Gastrocnemius medialis (tissue), 4 donors: ENCODE measurements at regions not wholly inside any gene's neighbourhood (a gene's known extent, or its start where the extent isn't known, plus 50 kb on each side); places are given as distances from the start of the nearest gene placed in this dataset.

Experiments used
- POLR2A ChIP-seq, 2 donors: fragments of 450-650 bp; IDR thresholded peaks; one replicate each; pipeline ENCODE4 v1.6.1; 2017; ENCODE audit warnings: antibody characterized with exemption in 2 of 2, mild to moderate bottlenecking in 2 of 2, moderate library complexity in 2 of 2
- TF ChIP-seq, protein P1 (sequence below), 5 experiments: fragments of 450-650 bp in 3 of 5; fragments of 200-600 bp in 2 of 5; sonication (generic) in 2 of 5; IDR thresholded peaks in 4 of 5; conservative IDR thresholded peaks in 1 of 5; 1 replicate in 4 of 5; 2 replicates in 1 of 5; pipeline ENCODE4 v1.5.1; 2016 to 2019; ENCODE audit warnings: antibody characterized with exemption in 5 of 5, mild to moderate bottlenecking in 3 of 5, moderate library complexity in 3 of 5

GRCh38 chr22:47400701-47401591 is 638.5 kb downstream of the TBC1D22A start:
- TF ChIP-seq, protein P1, sequence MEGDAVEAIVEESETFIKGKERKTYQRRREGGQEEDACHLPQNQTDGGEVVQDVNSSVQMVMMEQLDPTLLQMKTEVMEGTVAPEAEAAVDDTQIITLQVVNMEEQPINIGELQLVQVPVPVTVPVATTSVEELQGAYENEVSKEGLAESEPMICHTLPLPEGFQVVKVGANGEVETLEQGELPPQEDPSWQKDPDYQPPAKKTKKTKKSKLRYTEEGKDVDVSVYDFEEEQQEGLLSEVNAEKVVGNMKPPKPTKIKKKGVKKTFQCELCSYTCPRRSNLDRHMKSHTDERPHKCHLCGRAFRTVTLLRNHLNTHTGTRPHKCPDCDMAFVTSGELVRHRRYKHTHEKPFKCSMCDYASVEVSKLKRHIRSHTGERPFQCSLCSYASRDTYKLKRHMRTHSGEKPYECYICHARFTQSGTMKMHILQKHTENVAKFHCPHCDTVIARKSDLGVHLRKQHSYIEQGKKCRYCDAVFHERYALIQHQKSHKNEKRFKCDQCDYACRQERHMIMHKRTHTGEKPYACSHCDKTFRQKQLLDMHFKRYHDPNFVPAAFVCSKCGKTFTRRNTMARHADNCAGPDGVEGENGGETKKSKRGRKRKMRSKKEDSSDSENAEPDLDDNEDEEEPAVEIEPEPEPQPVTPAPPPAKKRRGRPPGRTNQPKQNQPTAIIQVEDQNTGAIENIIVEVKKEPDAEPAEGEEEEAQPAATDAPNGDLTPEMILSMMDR (IDR thresholded peaks at IDR 0.05 in 4 of 5, conservative IDR thresholded peaks at IDR 0.05 in 1 of 5) = no peak
- no peak for TF ChIP-seq POLR2A (IDR thresholded peaks at IDR 0.05)
